Esophagus muscularis mucosa (tissue), 4 donors: ENCODE measurements at regions not wholly inside any gene's neighbourhood (a gene's known extent, or its start where the extent isn't known, plus 50 kb on each side); places are given as distances from the start of the nearest gene placed in this dataset.

Experiments
- DNase-seq: peaks from one replicate; pipeline ENCODE4 v3.0.0-alpha.2; 2017; ENCODE audit errors: extremely low spot score
- H3K27ac ChIP-seq, 4 donors: fragments of 200-600 bp; sonication (generic); replicated peaks in 1 of 4; 1 replicate in 3 of 4; 2 replicates in 1 of 4; pipeline ENCODE4 v1.5.1; 2016 to 2019; ENCODE audit warnings: mild to moderate bottlenecking in 1 of 4
- H3K27me3 ChIP-seq, 4 donors: fragments of 200-600 bp; sonication (generic); one replicate each; pipeline versions ENCODE4 v1.5.1 to v1.6.0; 2016 to 2019
- H3K36me3 ChIP-seq, 4 donors: fragments of 200-600 bp; sonication (generic); one replicate each; pipeline ENCODE4 v1.5.1; 2016 to 2019
- H3K4me1 ChIP-seq, 4 donors: fragments of 200-600 bp; sonication (generic); one replicate each; pipeline ENCODE4 v1.5.1; 2016 to 2019
- H3K4me3 ChIP-seq, 4 donors: fragments of 200-600 bp; sonication (generic); 1 replicate in 2 of 4; 2 replicates in 2 of 4; pipeline ENCODE4 v1.5.1; 2016 to 2019; ENCODE audit warnings: mild to moderate bottlenecking in 4 of 4, moderate library complexity in 1 of 4
- H3K9me3 ChIP-seq, 4 donors: fragments of 200-600 bp; sonication (generic); 1 replicate in 3 of 4; 2 replicates in 1 of 4; pipeline ENCODE4 v1.5.1; 2016 to 2019
- EP300 ChIP-seq: sonication (generic); formaldehyde crosslinking; IDR thresholded peaks from one replicate; pipeline ENCODE4 v1.6.1; 2017; ENCODE audit warnings: antibody characterized with exemption
- POLR2A ChIP-seq: fragments of 450-650 bp; IDR thresholded peaks from one replicate; pipeline ENCODE4 v1.6.1; 2017; ENCODE audit warnings: antibody characterized with exemption, moderate library complexity, mild to moderate bottlenecking, low read depth
- POLR2AphosphoS5 ChIP-seq, 2 donors: sonication (generic); formaldehyde crosslinking; IDR thresholded peaks; one replicate each; pipeline ENCODE4 v1.6.1; 2017; ENCODE audit warnings: antibody characterized with exemption in 2 of 2
- WGBS: methylation state at CpG from one replicate; pipeline ENCODE4 v1.1.5; 2018; 5-methylcytosine and 5-hydroxymethylcytosine counted together
- intact Hi-C: fragments of 100-400 bp; cut with DNase I; formaldehyde crosslinking; loops from one replicate; pipeline ENCODE4 v1.15.1; 2023
- TF ChIP-seq, protein P1 (sequence below), 3 experiments: fragments of 200-600 bp in 2 of 3; fragments of 450-650 bp in 1 of 3; sonication (generic) in 2 of 3; IDR thresholded peaks; one replicate each; pipeline ENCODE4 v1.5.1; 2017 to 2019; ENCODE audit warnings: antibody characterized with exemption in 3 of 3, mild to moderate bottlenecking in 2 of 3, moderate library complexity in 1 of 3

GRCh38 chr20:40467067-40467466 is 222.0 kb downstream of the MAFB start:
- H3K4me1 ChIP-seq, result peaks cover 0 to 15% (median 13%) of the 10 kb centered on the region in 4 donors
- H3K9me3 ChIP-seq, result no peaks in the 10 kb centered on the region
- peak; percentile 86 for DNase-seq
- H3K27me3 ChIP-seq, result no peaks in the 10 kb centered on the region
- H3K36me3 ChIP-seq, result no peaks in the 10 kb centered on the region
- intact Hi-C loops, result no loop called here
- TF ChIP-seq, protein P1, sequence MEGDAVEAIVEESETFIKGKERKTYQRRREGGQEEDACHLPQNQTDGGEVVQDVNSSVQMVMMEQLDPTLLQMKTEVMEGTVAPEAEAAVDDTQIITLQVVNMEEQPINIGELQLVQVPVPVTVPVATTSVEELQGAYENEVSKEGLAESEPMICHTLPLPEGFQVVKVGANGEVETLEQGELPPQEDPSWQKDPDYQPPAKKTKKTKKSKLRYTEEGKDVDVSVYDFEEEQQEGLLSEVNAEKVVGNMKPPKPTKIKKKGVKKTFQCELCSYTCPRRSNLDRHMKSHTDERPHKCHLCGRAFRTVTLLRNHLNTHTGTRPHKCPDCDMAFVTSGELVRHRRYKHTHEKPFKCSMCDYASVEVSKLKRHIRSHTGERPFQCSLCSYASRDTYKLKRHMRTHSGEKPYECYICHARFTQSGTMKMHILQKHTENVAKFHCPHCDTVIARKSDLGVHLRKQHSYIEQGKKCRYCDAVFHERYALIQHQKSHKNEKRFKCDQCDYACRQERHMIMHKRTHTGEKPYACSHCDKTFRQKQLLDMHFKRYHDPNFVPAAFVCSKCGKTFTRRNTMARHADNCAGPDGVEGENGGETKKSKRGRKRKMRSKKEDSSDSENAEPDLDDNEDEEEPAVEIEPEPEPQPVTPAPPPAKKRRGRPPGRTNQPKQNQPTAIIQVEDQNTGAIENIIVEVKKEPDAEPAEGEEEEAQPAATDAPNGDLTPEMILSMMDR (IDR thresholded peaks at IDR 0.05), result no peak
- TF ChIP-seq POLR2AphosphoS5 (IDR thresholded peaks at IDR 0.05) (no peak), EP300 (no peak), POLR2A (no peak)
- no peak overlapping the region for H3K27ac ChIP-seq
- WGBS, result 57% methylated on average over 3 of the region's 3 CpGs
- no peak overlapping the region for H3K4me3 ChIP-seq

- no peaks in the 10 kb centered on the region for H3K4me1 ChIP-seq
- TF ChIP-seq, protein P1 (IDR thresholded peaks at IDR 0.05), result no peak
- no peak for TF ChIP-seq POLR2AphosphoS5 (IDR thresholded peaks at IDR 0.05)
- WGBS, result 92% methylated on average over 2 of the region's 2 CpGs
- no peak for DNase-seq
- H3K27ac ChIP-seq, result peak overlapping the region in 1 of 4 donors; percentile 34
- no peaks in the 10 kb centered on the region for H3K9me3 ChIP-seq
- H3K27me3 ChIP-seq, result no peaks in the 10 kb centered on the region
- H3K36me3 ChIP-seq, result no peaks in the 10 kb centered on the region
- no peak overlapping the region for H3K4me3 ChIP-seq
- intact Hi-C loops, result no loop called here
Measured at GRCh38 chr20:40464731-40465208, 224.3 kb downstream of the MAFB start.

DNA sequence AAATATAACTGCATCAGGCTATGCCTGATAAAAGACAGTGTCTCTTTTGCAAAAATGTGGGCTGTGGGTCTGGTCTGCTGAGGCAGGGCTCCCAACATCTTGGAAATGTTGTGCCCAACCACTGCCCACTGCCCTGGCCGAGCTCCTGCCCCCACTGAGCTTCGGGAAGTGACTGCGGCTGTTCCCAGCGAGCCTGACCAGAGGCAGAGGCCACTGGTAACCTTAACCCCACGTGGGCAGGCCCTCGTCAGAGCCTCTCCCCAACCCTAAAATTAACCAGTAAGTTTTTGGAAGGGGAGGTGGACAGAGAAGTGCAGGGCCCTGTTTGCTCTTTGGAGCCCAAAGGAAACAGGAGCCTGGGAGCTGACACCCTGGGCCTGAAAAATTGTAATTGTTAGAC is 225.9 kb downstream of the MAFB start:
- H3K36me3 ChIP-seq, result no peaks in the 10 kb centered on the region
- 76% methylated on average over 3 of the region's 6 CpGs for WGBS
- H3K4me1 ChIP-seq, result no peaks in the 10 kb centered on the region
- TF ChIP-seq, protein P1 (IDR thresholded peaks at IDR 0.05), result no peak
- TF ChIP-seq POLR2A (no peak), EP300 (no peak), POLR2AphosphoS5 (IDR thresholded peaks at IDR 0.05) (no peak)
- no peak overlapping the region for H3K4me3 ChIP-seq
- peak; percentile 89 for DNase-seq
- no peak overlapping the region for H3K27ac ChIP-seq
- no peaks in the 10 kb centered on the region for H3K9me3 ChIP-seq
- intact Hi-C loops, result no loop called here
- no peaks in the 10 kb centered on the region for H3K27me3 ChIP-seq

DNA sequence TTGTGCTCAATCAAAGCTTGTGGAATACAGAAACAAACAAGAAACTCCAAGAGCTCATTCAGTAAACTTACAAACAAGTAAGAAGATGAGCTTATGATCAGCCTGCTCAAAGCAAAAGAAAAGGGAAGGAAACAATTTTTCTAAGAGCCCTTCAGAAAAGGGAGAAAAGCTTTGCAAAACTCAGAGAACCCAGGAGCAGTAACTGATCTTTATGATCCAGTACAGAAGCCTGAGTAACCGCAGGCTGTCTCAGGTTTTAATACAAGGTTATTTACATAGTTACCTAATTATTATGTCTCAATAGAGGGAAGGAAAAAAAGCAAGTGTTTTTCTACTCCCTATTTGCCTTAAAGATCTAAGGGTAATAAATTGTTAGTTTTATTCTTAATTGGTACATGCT is 226.5 kb downstream of the MAFB start:
- Histone ChIP-seq H3K4me3 (no peak overlapping the region), H3K36me3 (no peaks in the 10 kb centered on the region), H3K27me3 (no peaks in the 10 kb centered on the region), H3K27ac (no peak overlapping the region), H3K9me3 (no peaks in the 10 kb centered on the region), H3K4me1 (no peaks in the 10 kb centered on the region)
- WGBS, result 74% methylated on average over 1 of the region's 1 CpG
- no peak for DNase-seq
- TF ChIP-seq EP300, result no peak
- TF ChIP-seq POLR2AphosphoS5 (IDR thresholded peaks at IDR 0.05), result no peak
- TF ChIP-seq, protein P1 (IDR thresholded peaks at IDR 0.05), result no peak
- TF ChIP-seq POLR2A, result no peak
- intact Hi-C loops, result no loop called here

GRCh38 chr20:40459299-40459698 is 229.7 kb downstream of the MAFB start:
- Histone ChIP-seq H3K36me3 (no peaks in the 10 kb centered on the region), H3K4me1 (no peaks in the 10 kb centered on the region), H3K9me3 (no peaks in the 10 kb centered on the region), H3K4me3 (no peak overlapping the region), H3K27me3 (no peaks in the 10 kb centered on the region), H3K27ac (no peak overlapping the region)
- intact Hi-C loops, result no loop called here
- DNase-seq, result peak; percentile 77
- WGBS, result 69% methylated on average over 4 of the region's 4 CpGs
- TF ChIP-seq, protein P1 (IDR thresholded peaks at IDR 0.05), result no peak
- no peak for TF ChIP-seq POLR2AphosphoS5 (IDR thresholded peaks at IDR 0.05)
- TF ChIP-seq POLR2A, result no peak
- TF ChIP-seq EP300, result no peak
